ENCODE measurements at regions not wholly inside any gene's neighbourhood (a gene's known extent, or its start where the extent isn't known, plus 50 kb on each side); places are given as distances from the start of the nearest gene placed in this dataset.

DNA sequence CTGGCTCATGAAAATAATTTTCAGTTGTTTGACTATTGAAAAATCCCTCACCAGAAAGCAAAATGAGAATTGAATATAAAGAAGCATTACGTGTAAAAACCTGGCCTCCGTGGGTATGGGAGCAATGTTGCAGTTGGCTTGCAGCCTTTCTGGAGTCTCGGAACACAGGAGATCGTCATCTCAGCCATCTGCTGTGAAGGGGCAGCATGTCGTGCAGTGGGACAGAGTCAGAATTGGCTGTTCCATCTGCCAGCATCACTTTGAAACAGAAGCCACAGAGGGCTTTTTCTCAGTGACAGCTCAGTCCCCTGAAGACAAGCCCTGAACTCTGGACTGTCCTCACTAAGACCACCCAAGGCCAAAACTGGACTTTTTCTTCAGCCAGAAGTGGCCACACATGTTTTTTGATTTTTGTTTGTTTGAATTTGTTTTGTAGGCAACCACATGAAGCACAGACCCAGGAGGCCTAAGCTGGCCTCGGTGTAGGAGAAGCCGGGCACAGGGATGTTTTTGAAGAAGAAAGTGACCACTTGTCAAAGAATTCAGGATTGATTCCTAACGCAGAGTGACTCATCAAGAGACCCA, 170.8 kb upstream of the DYRK2 start:
- ATAC-seq (no peak), FAIRE-seq (no peak), DNase-seq (ENCODE audit: low read depth, low spot score) (no peak)
- no peak overlapping the region for H3K9ac ChIP-seq (ENCODE audit: control insufficient read depth, insufficient read depth, low read length)
- no TSS peak for BruUV-seq (replicated peaks)
- H3K36me3 ChIP-seq (ENCODE audit: control insufficient read depth in 2 of 2, insufficient read depth in 2 of 2, low read length in 1 of 2) = no peaks in the 10 kb centered on the region
- no peak overlapping the region for H3K4me3 ChIP-seq
- TF ChIP-seq ASH2L (IDR thresholded peaks at IDR 0.05; ENCODE audit: borderline replicate concordance, low read depth) (no peak), STAT1 (conservative IDR thresholded peaks at IDR 0.05) (no peak), EP300 (IDR thresholded peaks at IDR 0.05; ENCODE audit: borderline replicate concordance in 1 of 2, control insufficient read depth in 1 of 2, low read depth in 2 of 2, low read length in 2 of 2) (no peak)
- peaks cover 8% of the 10 kb centered on the region for H3K4me1 ChIP-seq (ENCODE audit: control insufficient read depth, insufficient read depth, low read length)
- ChIA-PET RAD21 (ENCODE audit: unreplicated experiment) (no interaction called here), CTCF (no interaction called here), POLR2A (no interaction called here), SMC1A (ENCODE audit: uncharacterized antibody, unreplicated experiment) (no interaction called here)
- in situ Hi-C loops (cut with MboI) = no loop called here
- H3K4me2 ChIP-seq (ENCODE audit: control insufficient read depth, insufficient read depth) = no peak overlapping the region
- no peaks in the 10 kb centered on the region for H3K9me3 ChIP-seq (replicated peaks; ENCODE audit: control insufficient read depth, insufficient read depth, low read length)
- H3K27ac ChIP-seq (ENCODE audit: control insufficient read depth, insufficient read depth) = no peak overlapping the region
- no peak overlapping the region for H2AFZ ChIP-seq (ENCODE audit: control insufficient read depth, low read depth, low read length)
- 87% methylated on average over 8 of the region's 8 CpGs for WGBS (ENCODE audit: insufficient coverage, insufficient replicate concordance, low lambda C conversion rate, missing lambda C conversion rate)
- no peaks in the 10 kb centered on the region for H3K27me3 ChIP-seq (replicated peaks in 1 of 2; ENCODE audit: control insufficient read depth in 2 of 2, insufficient read depth in 2 of 2, low read length in 1 of 2)
- intact Hi-C loops (cut with micrococcal nuclease; ENCODE audit: unreplicated experiment) = no loop called here
- H4K20me1 ChIP-seq (ENCODE audit: control insufficient read depth, insufficient read depth) = no peaks in the 10 kb centered on the region
- no peaks in the 10 kb centered on the region for H3K79me2 ChIP-seq (ENCODE audit: control insufficient read depth, insufficient read depth, low read length)

DNA sequence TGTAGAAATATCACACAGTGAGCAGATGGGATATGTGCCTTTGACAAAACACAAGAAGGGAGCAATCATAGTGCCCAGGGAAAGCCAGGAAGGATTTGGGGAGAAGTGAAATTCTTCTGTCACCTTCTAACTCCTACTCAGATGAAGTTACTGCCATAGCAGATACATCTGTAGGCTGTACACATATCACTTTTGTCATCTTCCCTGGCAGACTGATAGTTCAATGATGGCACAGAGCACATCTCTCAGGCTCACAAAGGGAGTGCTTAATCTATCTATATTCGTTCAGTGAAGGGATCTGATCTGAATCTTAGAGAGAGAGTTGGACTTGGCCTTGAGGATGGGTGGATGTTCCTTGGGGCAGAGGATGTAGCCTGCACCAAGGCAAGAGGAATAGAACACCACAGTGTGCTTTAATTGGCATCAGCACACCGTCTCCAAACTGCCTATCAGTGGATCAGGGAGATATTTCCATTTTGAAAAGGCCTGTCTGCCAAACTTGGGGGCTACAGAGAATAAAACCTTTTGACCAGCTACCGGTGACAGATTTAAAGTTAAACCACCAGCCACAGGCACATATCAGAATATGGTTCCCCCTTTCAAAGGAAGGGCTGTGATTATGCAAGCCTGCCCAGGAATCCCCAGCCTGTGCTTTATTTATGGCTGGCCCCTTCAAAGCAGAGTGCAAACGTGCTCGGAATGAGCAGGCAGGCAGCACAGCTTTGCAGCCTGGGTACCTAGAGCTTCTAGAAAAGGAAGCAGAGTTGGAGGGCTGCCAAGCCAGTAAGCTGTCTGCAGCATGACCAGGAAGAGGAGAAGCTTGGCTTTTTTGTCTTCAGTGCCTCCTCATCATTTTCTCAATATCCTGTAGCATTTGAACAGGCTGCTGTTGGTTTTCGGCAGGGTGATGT, 165.5 kb upstream of the DYRK2 start:
- Histone ChIP-seq H3K27ac (ENCODE audit: control insufficient read depth, insufficient read depth) (peak overlapping the region; percentile 62), H4K20me1 (ENCODE audit: control insufficient read depth, insufficient read depth) (no peaks in the 10 kb centered on the region), H3K79me2 (ENCODE audit: control insufficient read depth, insufficient read depth, low read length) (no peaks in the 10 kb centered on the region), H3K9me3 (replicated peaks; ENCODE audit: control insufficient read depth, insufficient read depth, low read length) (peaks cover 9% of the 10 kb centered on the region), H2AFZ (ENCODE audit: control insufficient read depth, low read depth, low read length) (peak overlapping the region; percentile 57), H3K27me3 (replicated peaks in 1 of 2; ENCODE audit: control insufficient read depth in 2 of 2, insufficient read depth in 2 of 2, low read length in 1 of 2) (no peaks in the 10 kb centered on the region), H3K4me3 (no peak overlapping the region), H3K9ac (ENCODE audit: control insufficient read depth, insufficient read depth, low read length) (no peak overlapping the region), H3K4me1 (ENCODE audit: control insufficient read depth, insufficient read depth, low read length) (peaks cover 34% of the 10 kb centered on the region), H3K36me3 (ENCODE audit: control insufficient read depth in 2 of 2, insufficient read depth in 2 of 2, low read length in 1 of 2) (no peaks in the 10 kb centered on the region), H3K4me2 (ENCODE audit: control insufficient read depth, insufficient read depth) (peak overlapping the region; percentile 55)
- CTCF ChIA-PET = interaction anchor here (1.1 kb wide), 1 partner anchor 460 kb away, joined by 3 read pairs; no protein-coding TSS in a partner anchor
- peak; percentile 66 for DNase-seq (ENCODE audit: low read depth, low spot score)
- WGBS (ENCODE audit: insufficient coverage, insufficient replicate concordance, low lambda C conversion rate, missing lambda C conversion rate) = 10% methylated on average over 6 of the region's 6 CpGs
- peak; percentile 77 for FAIRE-seq
- in situ Hi-C loops (cut with MboI) (no loop called here), intact Hi-C loops (cut with micrococcal nuclease; ENCODE audit: unreplicated experiment) (no loop called here)
- RAD21 ChIA-PET (ENCODE audit: unreplicated experiment) = no interaction called here
- POLR2A ChIA-PET = no interaction called here
- BruUV-seq (replicated peaks) = no TSS peak
- SMC1A ChIA-PET (ENCODE audit: uncharacterized antibody, unreplicated experiment) = no interaction called here
- no peak for ATAC-seq
- TF ChIP-seq ETV6 (conservative IDR thresholded peaks at IDR 0.05 in 1 of 2, IDR thresholded peaks at IDR 0.05 in 1 of 2; ENCODE audit: borderline replicate concordance in 1 of 2, low read depth in 1 of 2) (0 out of 4 replicates have a peak, but pooled peaks of 1 of the 2 experiments have one; percentile 23), MYC (IDR thresholded peaks at IDR 0.05; ENCODE audit: insufficient read depth, insufficient read length, insufficient replicate concordance, low read length, severe bottlenecking) (no peak), CBX5 (IDR thresholded peaks at IDR 0.05; ENCODE audit: low read depth) (0 out of 2 replicates have a peak, but pooled peaks have one; percentile 43), SMAD5 (IDR thresholded peaks at IDR 0.05; ENCODE audit: low read depth) (no peak), BCL11A (IDR thresholded peaks at IDR 0.05; ENCODE audit: low read depth, low read length) (no peak), POU2F2 (IDR thresholded peaks at IDR 0.05; ENCODE audit: borderline replicate concordance, low read depth, low read length) (0 out of 3 replicates have a peak, but pooled peaks have one; percentile 8), FOXM1 (IDR thresholded peaks at IDR 0.05; ENCODE audit: low read depth, low read length) (peak; percentile 48; the same call in 1 of the 2 replicates), RUNX3 (IDR thresholded peaks at IDR 0.05; ENCODE audit: low read length) (peak; percentile 23), EED (IDR thresholded peaks at IDR 0.05; ENCODE audit: low read depth) (peak; percentile 44), TCF7 (IDR thresholded peaks at IDR 0.05; ENCODE audit: borderline replicate concordance) (peak; percentile 46; the same call in 1 of the 2 replicates)
- TF ChIP-seq, protein P1, sequence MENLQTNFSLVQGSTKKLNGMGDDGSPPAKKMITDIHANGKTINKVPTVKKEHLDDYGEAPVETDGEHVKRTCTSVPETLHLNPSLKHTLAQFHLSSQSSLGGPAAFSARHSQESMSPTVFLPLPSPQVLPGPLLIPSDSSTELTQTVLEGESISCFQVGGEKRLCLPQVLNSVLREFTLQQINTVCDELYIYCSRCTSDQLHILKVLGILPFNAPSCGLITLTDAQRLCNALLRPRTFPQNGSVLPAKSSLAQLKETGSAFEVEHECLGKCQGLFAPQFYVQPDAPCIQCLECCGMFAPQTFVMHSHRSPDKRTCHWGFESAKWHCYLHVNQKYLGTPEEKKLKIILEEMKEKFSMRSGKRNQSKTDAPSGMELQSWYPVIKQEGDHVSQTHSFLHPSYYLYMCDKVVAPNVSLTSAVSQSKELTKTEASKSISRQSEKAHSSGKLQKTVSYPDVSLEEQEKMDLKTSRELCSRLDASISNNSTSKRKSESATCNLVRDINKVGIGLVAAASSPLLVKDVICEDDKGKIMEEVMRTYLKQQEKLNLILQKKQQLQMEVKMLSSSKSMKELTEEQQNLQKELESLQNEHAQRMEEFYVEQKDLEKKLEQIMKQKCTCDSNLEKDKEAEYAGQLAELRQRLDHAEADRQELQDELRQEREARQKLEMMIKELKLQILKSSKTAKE (IDR thresholded peaks at IDR 0.05; ENCODE audit: low read depth, poor library complexity, severe bottlenecking) = no peak

Data from GM12878 (cell line).